H1 (cell line): ENCODE measurements at regions not wholly inside any gene's neighbourhood (a gene's known extent, or its start where the extent isn't known, plus 50 kb on each side); places are given as distances from the start of the nearest gene placed in this dataset.

ENCODE experiments used
- CTCF ChIA-PET: fragments of 300-600 bp; sonication (Branson Sonifier 250); formaldehyde crosslinking; loops from one replicate; lab custom pipeline; 2021; ENCODE audit not compliant: partially characterized antibody; lab: Charles Lee
- POLR2A ChIA-PET: fragments of 300-600 bp; sonication (Branson Sonifier 250); formaldehyde crosslinking; loops from one replicate; lab custom pipeline; 2021; ENCODE audit warnings: inconsistent platforms; ENCODE audit not compliant: partially characterized antibody; lab: Charles Lee
- DNase-seq, 2 experiments: peaks; one replicate each; pipeline versions ENCODE4 v3.0.0 to v3.0.0-alpha.2; 2010 to 2022; ENCODE audit warnings: low spot score in 2 of 2, low read depth in 1 of 2, mixed read lengths in 1 of 2
- FAIRE-seq: peaks from 2 replicates; lab custom pipeline; 2011; peaks lifted over from hg19 to GRCh38; lab: Jason Lieb, UNC
- H2AFZ ChIP-seq: 2 replicates; pipeline ENCODE4 v1.8.1; 2012; ENCODE audit warnings: low read length, inconsistent platforms
- H2AK5ac ChIP-seq: 2 replicates; pipeline ENCODE4 v1.6.1; 2013; ENCODE audit warnings: low read depth, low read length
- H2BK120ac ChIP-seq: replicated peaks from 2 replicates; pipeline ENCODE3; 2013; ENCODE audit warnings: low read depth, low read length, inconsistent platforms
- H2BK12ac ChIP-seq: 2 replicates; pipeline ENCODE4 v1.6.1; 2013; ENCODE audit warnings: low read depth, low read length
- H2BK15ac ChIP-seq: 2 replicates; pipeline ENCODE4 v1.6.1; 2013; ENCODE audit warnings: low read length
- H2BK20ac ChIP-seq: 2 replicates; pipeline ENCODE4 v1.6.1; 2013; ENCODE audit warnings: low read length
- H2BK5ac ChIP-seq: 2 replicates; pipeline ENCODE4 v1.6.1; 2013; ENCODE audit warnings: low read depth, low read length
- H3K14ac ChIP-seq: 2 replicates; pipeline ENCODE4 v1.6.1; 2013; ENCODE audit warnings: inconsistent platforms; ENCODE audit not compliant: insufficient read length
- H3K18ac ChIP-seq: 2 replicates; pipeline ENCODE4 v1.6.1; 2013; ENCODE audit warnings: low read length; ENCODE audit errors: extremely low read depth
- H3K23ac ChIP-seq: 2 replicates; pipeline ENCODE4 v1.6.1; 2013; ENCODE audit warnings: inconsistent platforms; ENCODE audit not compliant: insufficient read length
- H3K23me2 ChIP-seq: 2 replicates; pipeline ENCODE4 v1.6.1; 2013; ENCODE audit warnings: low read depth, low read length
- H3K27ac ChIP-seq: 2 replicates; pipeline ENCODE4 v1.6.1; 2011; ENCODE audit warnings: low read depth, low read length, inconsistent platforms
- H3K27me3 ChIP-seq, 4 experiments: replicated peaks in 1 of 4; 1 replicate in 1 of 4; 2 replicates in 3 of 4; pipeline versions ENCODE4 v1.6.1 to v1.8.1; 2011 to 2013; ENCODE audit warnings: low read length in 3 of 4, mild to moderate bottlenecking in 3 of 4, inconsistent platforms in 2 of 4, mixed read lengths in 2 of 4, moderate library complexity in 1 of 4; ENCODE audit not compliant: control insufficient read depth in 3 of 4, insufficient read depth in 3 of 4; ENCODE audit errors: extremely low read depth in 1 of 4
- H3K36me3 ChIP-seq, 4 experiments: 2 replicates each; pipeline versions ENCODE4 v1.6.1 to v1.8.1; 2011 to 2013; ENCODE audit warnings: mild to moderate bottlenecking in 4 of 4, low read length in 3 of 4, moderate library complexity in 2 of 4, control low read depth in 1 of 4, inconsistent platforms in 1 of 4; ENCODE audit not compliant: insufficient read depth in 4 of 4, control insufficient read depth in 2 of 4
- H3K4ac ChIP-seq: replicated peaks from 2 replicates; pipeline ENCODE3; 2013; ENCODE audit warnings: low read length, low read depth, mixed read lengths, inconsistent platforms; ENCODE audit not compliant: insufficient read length
- H3K4me1 ChIP-seq, 4 experiments: replicated peaks in 1 of 4; 1 replicate in 1 of 4; 2 replicates in 3 of 4; pipeline versions ENCODE4 v1.6.1 to v1.8.1; 2011 to 2013; ENCODE audit warnings: low read length in 3 of 4, inconsistent platforms in 2 of 4, mixed read lengths in 1 of 4; ENCODE audit not compliant: insufficient read depth in 4 of 4, control insufficient read depth in 3 of 4
- H3K4me2 ChIP-seq, 2 experiments: 2 replicates each; pipeline versions ENCODE4 v1.6.1 to v1.8.1; 2011 to 2013; ENCODE audit warnings: low read depth in 2 of 2, low read length in 2 of 2, control low read depth in 1 of 2, inconsistent platforms in 1 of 2, mild to moderate bottlenecking in 1 of 2; ENCODE audit not compliant: insufficient read depth in 1 of 2
- H3K4me3 ChIP-seq, 4 experiments: fragments of 200-600, 300-600 bp in 1 of 4; sonication (generic), shearing (Covaris generic), sonication (Bioruptor Twin) in 1 of 4; 2 replicates each; pipeline versions ENCODE4 v1.5.1 to v1.8.1; 2011 to 2016; ENCODE audit warnings: low read length in 4 of 4, low read depth in 3 of 4, control low read depth in 2 of 4, inconsistent platforms in 2 of 4, mild to moderate bottlenecking in 2 of 4, mixed read lengths in 1 of 4, moderate library complexity in 1 of 4; ENCODE audit not compliant: insufficient read depth in 2 of 4; ENCODE audit errors: extremely low read depth in 1 of 4
- H3K56ac ChIP-seq: replicated peaks from 2 replicates; pipeline ENCODE3; 2013; ENCODE audit warnings: low read depth, mild to moderate bottlenecking, mixed read lengths, low read length, inconsistent platforms; ENCODE audit not compliant: insufficient read length
- H3K79me1 ChIP-seq: 2 replicates; pipeline ENCODE4 v1.6.1; 2013; ENCODE audit warnings: low read depth, low read length, control low read depth
- H3K79me2 ChIP-seq, 2 experiments: 2 replicates each; pipeline versions ENCODE4 v1.6.1 to v1.8.1; 2012 to 2013; ENCODE audit warnings: low read length in 2 of 2, mild to moderate bottlenecking in 2 of 2, inconsistent platforms in 1 of 2; ENCODE audit not compliant: insufficient read depth in 2 of 2, control insufficient read depth in 1 of 2
- H3K9ac ChIP-seq, 4 experiments: replicated peaks in 1 of 4; 1 replicate in 1 of 4; 2 replicates in 3 of 4; pipeline versions ENCODE4 v1.6.1 to v1.8.1; 2011 to 2013; ENCODE audit warnings: low read depth in 3 of 4, low read length in 3 of 4, control low read depth in 2 of 4, mild to moderate bottlenecking in 2 of 4, moderate library complexity in 2 of 4, inconsistent platforms in 1 of 4; ENCODE audit errors: extremely low read depth in 1 of 4
- H3K9me3 ChIP-seq, 2 experiments: 2 replicates each; pipeline versions ENCODE4 v1.6.1 to v1.8.1; 2012 to 2013; ENCODE audit warnings: mild to moderate bottlenecking in 2 of 2, moderate library complexity in 2 of 2, control low read depth in 1 of 2, inconsistent platforms in 1 of 2, low read depth in 1 of 2, low read length in 1 of 2, mixed read lengths in 1 of 2; ENCODE audit not compliant: insufficient read depth in 2 of 2
- H4K20me1 ChIP-seq, 2 experiments: replicated peaks in 1 of 2; 2 replicates each; pipeline versions ENCODE3 to v1.8.1; 2011 to 2013; ENCODE audit warnings: inconsistent platforms in 2 of 2, low read length in 2 of 2, mild to moderate bottlenecking in 1 of 2; ENCODE audit not compliant: insufficient read depth in 2 of 2, control insufficient read depth in 1 of 2
- H4K5ac ChIP-seq: 2 replicates; pipeline ENCODE4 v1.6.1; 2013; ENCODE audit warnings: low read length, low read depth, mixed read lengths, inconsistent platforms; ENCODE audit not compliant: insufficient read length
- H4K8ac ChIP-seq: 2 replicates; pipeline ENCODE4 v1.8.0; 2013; ENCODE audit warnings: mild to moderate bottlenecking, moderate library complexity, low read length, inconsistent platforms; ENCODE audit not compliant: insufficient read depth; ENCODE audit errors: extremely low read depth
- H4K91ac ChIP-seq: replicated peaks from 2 replicates; pipeline ENCODE3; 2013; ENCODE audit warnings: low read length, mixed read lengths, inconsistent platforms; ENCODE audit not compliant: insufficient read length
- CTCF ChIP-seq, 3 experiments: IDR thresholded peaks; 1 replicate in 2 of 3; 2 replicates in 1 of 3; pipeline versions ENCODE4 v1.5.1 to v1.6.1; 2011; ENCODE audit warnings: low read length in 3 of 3, mild to moderate bottlenecking in 3 of 3, inconsistent platforms in 2 of 3, low read depth in 1 of 3, moderate library complexity in 1 of 3; ENCODE audit not compliant: insufficient read depth in 1 of 3; ENCODE audit errors: control extremely low read depth in 1 of 3
- MAX ChIP-seq: IDR thresholded peaks from 2 replicates; pipeline ENCODE4 v1.6.1; 2012; ENCODE audit warnings: inconsistent platforms
- RAD21 ChIP-seq, 2 experiments: IDR thresholded peaks in 1 of 2; conservative IDR thresholded peaks in 1 of 2; 2 replicates each; pipeline ENCODE4 v1.6.1; 2011; ENCODE audit warnings: low read depth in 2 of 2, low read length in 2 of 2, improper control_type of control experiment in 1 of 2, inconsistent platforms in 1 of 2, mild to moderate bottlenecking in 1 of 2, moderate library complexity in 1 of 2
- WGBS, 2 experiments: shearing (Covaris generic) in 1 of 2; methylation state at CpG; one replicate each; pipeline versions ENCODE4 v1.1.6 to v1.1.7; 2013 to 2015; ENCODE audit warnings: low lambda C conversion rate in 2 of 2, mixed read lengths in 2 of 2, inconsistent platforms in 1 of 2, low coverage in 1 of 2, missing lambda C conversion rate in 1 of 2; ENCODE audit not compliant: insufficient replicate concordance in 2 of 2, insufficient coverage in 1 of 2, insufficient read length in 1 of 2; ENCODE audit errors: extremely low coverage in 1 of 2, missing lambda C conversion rate in 1 of 2; 5-methylcytosine and 5-hydroxymethylcytosine counted together

GRCh38 chr10:71033396-71033980 lies 145.1 kb upstream of the PCBD1 start:
- Histone ChIP-seq H3K9me3 (no peaks in the 10 kb centered on the region), H4K8ac (no peak overlapping the region), H2BK15ac (no peak overlapping the region), H2AFZ (no peak overlapping the region), H2AK5ac (no peak overlapping the region), H3K4me3 (no peak overlapping the region), H3K14ac (no peak overlapping the region), H4K5ac (no peak overlapping the region), H3K9ac (no peak overlapping the region), H3K56ac (no peak overlapping the region), H3K79me2 (no peaks in the 10 kb centered on the region), H3K4me1 (peaks cover 0 to 2% (median 0%) of the 10 kb centered on the region in 4 experiments; a peak in 1 of 7 replicates), H3K4me2 (no peak overlapping the region), H3K27ac (no peak overlapping the region), H2BK5ac (no peak overlapping the region), H3K23me2 (peaks cover 5% of the 10 kb centered on the region; the same call in 1 of the 2 replicates), H2BK20ac (no peak overlapping the region), H3K18ac (no peak overlapping the region), H4K20me1 (no peaks in the 10 kb centered on the region), H3K4ac (no peak overlapping the region), H3K36me3 (no peaks in the 10 kb centered on the region), H4K91ac (no peak overlapping the region), H3K27me3 (no peaks in the 10 kb centered on the region; a peak in 1 of 7 replicates), H2BK12ac (no peak overlapping the region), H2BK120ac (no peak overlapping the region), H3K23ac (no peak overlapping the region), H3K79me1 (no peaks in the 10 kb centered on the region)
- ChIA-PET POLR2A (no interaction called here), CTCF (interaction anchor here (0.6 to 5.4 kb wide), 37 partner anchors 9 to 683 kb away, joined by 3 to 31 read pairs (median 4); no protein-coding TSS in a partner anchor)
- 88% methylated on average over 16 of the region's 16 CpGs; no CpG with 5 or more reads in 1 of the 2 experiments for WGBS, 2 experiments
- TF ChIP-seq CTCF (IDR thresholded peaks at IDR 0.05; ENCODE audit: control extremely low read depth in 1 of 3, insufficient read depth in 1 of 3, low read depth in 1 of 3, low read length in 3 of 3) (peak; percentile 28 to 61 (median 33)), MAX (no peak), RAD21 (IDR thresholded peaks at IDR 0.05 in 1 of 2, conservative IDR thresholded peaks at IDR 0.05 in 1 of 2; ENCODE audit: low read depth in 2 of 2, low read length in 2 of 2) (peak in 1 of 2 experiments; percentile 42; a peak in 2 of 4 replicates)
- FAIRE-seq (no peak), DNase-seq (no peak)
